GM12891 (cell line): ENCODE measurements at regions not wholly inside any gene's neighbourhood (a gene's known extent, or its start where the extent isn't known, plus 50 kb on each side); places are given as distances from the start of the nearest gene placed in this dataset.

Experiments
- PAX5 ChIP-seq: IDR thresholded peaks from 2 replicates; pipeline ENCODE4 v1.6.1; 2011; ENCODE audit warnings: low read length, moderate library complexity, mild to moderate bottlenecking; ENCODE audit not compliant: insufficient read depth, severe bottlenecking
- POLR2A ChIP-seq: IDR thresholded peaks from 2 replicates; pipeline ENCODE4 v1.6.1; 2011; ENCODE audit warnings: low read depth, low read length, control low read depth
- POLR2AphosphoS5 ChIP-seq: IDR thresholded peaks from 2 replicates; pipeline ENCODE4 v1.6.1; 2011; ENCODE audit warnings: low read depth, low read length, control low read depth
- SPI1 ChIP-seq: IDR thresholded peaks from 2 replicates; pipeline ENCODE4 v1.6.1; 2011; ENCODE audit warnings: low read depth, low read length, control low read depth
- TAF1 ChIP-seq: IDR thresholded peaks from 2 replicates; pipeline ENCODE4 v1.6.1; 2011; ENCODE audit warnings: low read depth, low read length, control low read depth

GRCh38 chrX:39650768-39651347 lies 446.9 kb downstream of the BCOR start:
- no peak for TF ChIP-seq POLR2A
- no peak for TF ChIP-seq POLR2AphosphoS5
- no peak for TF ChIP-seq TAF1
- TF ChIP-seq SPI1: no peak
- TF ChIP-seq PAX5: no peak
